Tibial nerve (tissue), 4 donors: ENCODE measurements at regions not wholly inside any gene's neighbourhood (a gene's known extent, or its start where the extent isn't known, plus 50 kb on each side); places are given as distances from the start of the nearest gene placed in this dataset.

Experiments
- DNase-seq, 2 donors: peaks; one replicate each; pipeline ENCODE4 v3.0.0-alpha.2; 2019; ENCODE audit warnings: low spot score in 2 of 2
- H3K27ac ChIP-seq, 4 donors: fragments of 200-600 bp; sonication (generic) in 3 of 4; one replicate each; pipeline ENCODE4 v1.5.1; 2017 to 2019; ENCODE audit warnings: mild to moderate bottlenecking in 1 of 4
- H3K27me3 ChIP-seq, 2 donors: fragments of 200-600 bp; sonication (generic) in 1 of 2; one replicate each; pipeline versions ENCODE4 v1.5.1 to v1.6.0; 2017 to 2019
- H3K36me3 ChIP-seq, 3 donors: fragments of 200-600 bp; sonication (generic); one replicate each; pipeline ENCODE4 v1.5.1; 2018 to 2019
- H3K4me1 ChIP-seq, 4 donors: fragments of 200-600 bp; sonication (generic) in 3 of 4; one replicate each; pipeline ENCODE4 v1.5.1; 2017 to 2019
- H3K4me3 ChIP-seq, 4 donors: fragments of 200-600 bp; sonication (generic) in 3 of 4; one replicate each; pipeline ENCODE4 v1.5.1; 2017 to 2019; ENCODE audit warnings: mild to moderate bottlenecking in 1 of 4, moderate library complexity in 1 of 4
- H3K9me3 ChIP-seq, 4 donors: fragments of 200-600 bp; sonication (generic) in 3 of 4; one replicate each; pipeline ENCODE4 v1.5.1; 2017 to 2019
- EP300 ChIP-seq, 2 donors: sonication (generic); formaldehyde crosslinking; IDR thresholded peaks; one replicate each; pipeline ENCODE4 v1.6.1; 2017; ENCODE audit warnings: antibody characterized with exemption in 2 of 2, mild to moderate bottlenecking in 1 of 2
- POLR2A ChIP-seq, 2 donors: fragments of 450-650 bp; IDR thresholded peaks; one replicate each; pipeline ENCODE4 v1.6.1; 2017; ENCODE audit warnings: antibody characterized with exemption in 2 of 2, mild to moderate bottlenecking in 2 of 2, moderate library complexity in 2 of 2
- WGBS, 2 donors: methylation state at CpG; one replicate each; pipeline ENCODE4 v1.1.5; 2018; 5-methylcytosine and 5-hydroxymethylcytosine counted together
- TF ChIP-seq, protein P1 (sequence below), 5 experiments: fragments of 200-600 bp in 3 of 5; fragments of 450-650 bp in 2 of 5; sonication (generic) in 3 of 5; IDR thresholded peaks; one replicate each; pipeline ENCODE4 v1.5.1; 2016 to 2019; ENCODE audit warnings: antibody characterized with exemption in 5 of 5, mild to moderate bottlenecking in 3 of 5, moderate library complexity in 2 of 5

DNA sequence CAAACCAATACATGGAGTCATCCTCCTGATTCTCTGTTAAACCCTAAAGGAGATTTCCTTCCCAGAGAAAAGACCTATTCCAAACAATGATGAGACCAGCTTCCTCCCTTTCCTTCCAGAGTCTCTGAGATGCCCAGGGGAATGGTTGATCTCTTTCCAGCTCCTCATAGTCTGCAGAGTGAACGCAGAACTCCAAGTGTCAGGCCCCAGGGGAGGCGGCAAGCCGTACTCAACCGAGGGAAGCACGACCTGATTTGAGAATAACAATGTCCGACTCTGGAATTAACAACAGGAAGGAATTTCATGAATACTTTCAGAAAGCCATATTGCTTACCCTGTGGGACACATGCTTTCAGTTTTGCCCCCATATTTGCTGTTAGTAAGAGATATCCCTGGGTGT is 241.7 kb upstream of the GLI3 start:
- no peak for DNase-seq
- H3K27ac ChIP-seq: peak overlapping the region in 2 of 4 donors; percentile 78 to 80
- H3K36me3 ChIP-seq: no peaks in the 10 kb centered on the region

DNA sequence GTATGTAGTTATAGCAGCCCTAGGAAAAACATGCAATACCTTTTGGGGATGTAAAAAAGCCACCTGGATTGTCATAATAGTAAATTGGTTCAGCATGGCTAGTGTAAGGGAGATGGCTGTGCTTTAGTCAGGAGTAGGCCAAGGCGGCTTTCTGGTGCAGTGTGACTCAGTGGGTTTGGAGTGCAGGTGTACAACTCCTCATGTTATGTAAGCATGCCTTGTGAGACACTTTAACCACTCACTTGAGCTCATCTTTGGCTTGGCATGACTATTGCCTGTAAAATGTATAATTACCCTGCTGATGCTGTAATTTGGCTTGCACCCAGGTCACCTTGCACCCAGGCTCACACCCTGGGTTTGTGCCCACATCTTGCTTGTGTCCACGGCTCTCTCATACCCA is 239.2 kb upstream of the GLI3 start:
- Histone ChIP-seq H3K9me3 (no peaks in the 10 kb centered on the region), H3K4me3 (no peak overlapping the region), H3K27ac (no peak overlapping the region), H3K27me3 (no peaks in the 10 kb centered on the region), H3K36me3 (no peaks in the 10 kb centered on the region), H3K4me1 (peaks cover 0 to 24% (median 3%) of the 10 kb centered on the region in 4 donors)
- WGBS, 2 donors: 89 to 94% methylated on average over 2 of the region's 2 CpGs
- no peak for TF ChIP-seq POLR2A (IDR thresholded peaks at IDR 0.05)
- TF ChIP-seq, protein P1, sequence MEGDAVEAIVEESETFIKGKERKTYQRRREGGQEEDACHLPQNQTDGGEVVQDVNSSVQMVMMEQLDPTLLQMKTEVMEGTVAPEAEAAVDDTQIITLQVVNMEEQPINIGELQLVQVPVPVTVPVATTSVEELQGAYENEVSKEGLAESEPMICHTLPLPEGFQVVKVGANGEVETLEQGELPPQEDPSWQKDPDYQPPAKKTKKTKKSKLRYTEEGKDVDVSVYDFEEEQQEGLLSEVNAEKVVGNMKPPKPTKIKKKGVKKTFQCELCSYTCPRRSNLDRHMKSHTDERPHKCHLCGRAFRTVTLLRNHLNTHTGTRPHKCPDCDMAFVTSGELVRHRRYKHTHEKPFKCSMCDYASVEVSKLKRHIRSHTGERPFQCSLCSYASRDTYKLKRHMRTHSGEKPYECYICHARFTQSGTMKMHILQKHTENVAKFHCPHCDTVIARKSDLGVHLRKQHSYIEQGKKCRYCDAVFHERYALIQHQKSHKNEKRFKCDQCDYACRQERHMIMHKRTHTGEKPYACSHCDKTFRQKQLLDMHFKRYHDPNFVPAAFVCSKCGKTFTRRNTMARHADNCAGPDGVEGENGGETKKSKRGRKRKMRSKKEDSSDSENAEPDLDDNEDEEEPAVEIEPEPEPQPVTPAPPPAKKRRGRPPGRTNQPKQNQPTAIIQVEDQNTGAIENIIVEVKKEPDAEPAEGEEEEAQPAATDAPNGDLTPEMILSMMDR (IDR thresholded peaks at IDR 0.05): no peak
- no peak for TF ChIP-seq EP300 (IDR thresholded peaks at IDR 0.05)
- DNase-seq: no peak

More for the DNA sequence above, 241.7 kb upstream of the GLI3 start:
- 71 to 80% methylated on average over 6 of the region's 6 CpGs for WGBS, 2 donors
- Histone ChIP-seq H3K4me1 (peaks cover 0 to 33% (median 3%) of the 10 kb centered on the region in 4 donors), H3K27me3 (no peaks in the 10 kb centered on the region), H3K4me3 (no peak overlapping the region), H3K9me3 (no peaks in the 10 kb centered on the region)
- TF ChIP-seq, protein P1 (IDR thresholded peaks at IDR 0.05): no peak
- TF ChIP-seq EP300 (IDR thresholded peaks at IDR 0.05): no peak
- TF ChIP-seq POLR2A (IDR thresholded peaks at IDR 0.05): no peak

DNA sequence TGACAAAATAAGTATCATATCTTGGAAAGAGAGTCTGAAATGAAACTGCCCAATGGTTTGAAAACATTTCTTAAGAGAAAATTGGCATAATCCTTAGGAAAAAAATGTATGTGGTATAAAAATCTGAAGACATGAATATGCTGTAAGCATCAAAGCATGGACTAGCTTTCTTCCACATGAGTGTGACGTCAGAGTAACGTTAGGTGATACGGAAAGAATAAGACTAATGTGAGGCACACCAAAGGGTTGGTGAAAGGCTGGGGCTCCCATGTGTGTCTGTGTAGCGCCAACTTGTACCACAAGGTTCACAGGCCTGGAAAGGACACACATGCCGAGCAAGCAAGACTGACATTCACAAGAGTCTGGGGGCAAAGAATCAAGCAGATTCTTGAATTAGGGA is 238.1 kb upstream of the GLI3 start:
- Histone ChIP-seq H3K9me3 (no peaks in the 10 kb centered on the region), H3K4me3 (no peak overlapping the region), H3K36me3 (no peaks in the 10 kb centered on the region), H3K27ac (no peak overlapping the region), H3K27me3 (no peaks in the 10 kb centered on the region), H3K4me1 (peaks cover 0 to 14% (median 0%) of the 10 kb centered on the region in 4 donors)
- no peak for TF ChIP-seq POLR2A (IDR thresholded peaks at IDR 0.05)
- TF ChIP-seq, protein P1 (IDR thresholded peaks at IDR 0.05): no peak
- TF ChIP-seq EP300 (IDR thresholded peaks at IDR 0.05): no peak
- 93 to 94% methylated on average over 5 of the region's 5 CpGs for WGBS, 2 donors
- DNase-seq: no peak

DNA sequence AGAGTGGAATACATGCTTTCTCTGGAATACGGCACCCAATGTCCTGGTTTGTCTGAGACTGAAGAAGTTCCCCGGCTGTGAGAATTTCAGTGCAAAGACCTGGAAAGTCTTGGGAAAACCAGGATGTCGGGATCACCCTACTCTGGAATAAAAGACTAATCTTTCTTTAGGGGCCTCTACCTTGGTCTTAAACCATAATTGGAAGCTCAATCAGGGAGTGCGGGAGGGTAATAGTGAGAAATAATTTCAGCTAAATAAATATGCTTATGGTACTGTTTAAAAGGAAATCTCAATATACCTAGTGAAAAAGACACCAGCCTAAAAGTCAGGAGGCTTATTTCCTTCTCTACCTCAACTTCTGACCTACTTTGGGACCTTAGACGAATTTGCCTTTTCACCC is 236.1 kb upstream of the GLI3 start:
- H3K27me3 ChIP-seq: no peaks in the 10 kb centered on the region

DNA sequence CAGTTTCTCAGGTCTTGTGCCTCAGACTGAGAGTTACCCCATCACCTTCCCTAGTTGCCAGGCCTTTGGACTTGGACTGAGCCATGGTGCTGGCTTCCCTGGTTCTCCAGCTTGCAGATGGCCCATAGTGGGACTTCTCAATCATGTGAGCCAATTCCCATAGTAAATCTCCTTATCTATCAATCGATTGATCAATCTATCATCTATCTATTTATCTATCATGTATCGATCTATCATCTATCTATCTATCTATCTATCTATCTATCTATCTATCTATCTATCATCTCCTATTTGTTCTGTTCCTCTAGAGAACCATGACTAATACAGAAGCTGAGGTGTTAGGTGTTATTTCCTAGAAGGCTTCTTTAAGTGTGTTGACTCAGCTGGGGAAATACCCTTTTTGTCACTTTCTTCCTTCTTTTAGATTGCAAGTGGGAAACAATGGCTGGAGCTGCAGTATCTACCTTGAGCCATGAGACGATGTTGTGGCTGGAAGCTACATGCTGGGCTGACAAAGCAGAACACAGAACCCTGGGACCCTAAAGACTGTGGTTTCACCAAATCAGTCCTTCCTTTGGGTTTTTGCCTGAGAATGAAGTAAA is 234.7 kb upstream of the GLI3 start:
- no peaks in the 10 kb centered on the region for H3K27me3 ChIP-seq
- TF ChIP-seq EP300 (IDR thresholded peaks at IDR 0.05): no peak
- TF ChIP-seq, protein P1 (IDR thresholded peaks at IDR 0.05): no peak
- TF ChIP-seq POLR2A (IDR thresholded peaks at IDR 0.05): no peak

More for the DNA sequence above, 236.1 kb upstream of the GLI3 start:
- TF ChIP-seq POLR2A (IDR thresholded peaks at IDR 0.05) (no peak), EP300 (IDR thresholded peaks at IDR 0.05) (no peak)
- TF ChIP-seq, protein P1 (IDR thresholded peaks at IDR 0.05): no peak
- no peaks in the 10 kb centered on the region for H3K36me3 ChIP-seq
- no peak for DNase-seq
- 96 to 98% methylated on average over 5 of the region's 5 CpGs for WGBS, 2 donors
- no peaks in the 10 kb centered on the region for H3K4me1 ChIP-seq
- no peak overlapping the region for H3K4me3 ChIP-seq
- H3K27ac ChIP-seq: no peak overlapping the region
- H3K9me3 ChIP-seq: no peaks in the 10 kb centered on the region

More for the DNA sequence above, 234.7 kb upstream of the GLI3 start:
- no peaks in the 10 kb centered on the region for H3K9me3 ChIP-seq
- H3K27ac ChIP-seq: no peak overlapping the region
- H3K36me3 ChIP-seq: no peaks in the 10 kb centered on the region
- no peaks in the 10 kb centered on the region for H3K4me1 ChIP-seq
- no peak for DNase-seq
- no peak overlapping the region for H3K4me3 ChIP-seq
- WGBS, 2 donors: 96 to 98% methylated on average over 3 of the region's 3 CpGs
